Chondrocyte (in vitro differentiated cells): ENCODE measurements at regions not wholly inside any gene's neighbourhood (a gene's known extent, or its start where the extent isn't known, plus 50 kb on each side); places are given as distances from the start of the nearest gene placed in this dataset.

Experiments used
- DNase-seq: peaks from one replicate; pipeline ENCODE4 v3.0.0; 2021; ENCODE audit warnings: mixed read lengths, low spot score
- H3K27ac Mint-ChIP-seq: one replicate; pipeline ENCODE4 v1.8.0; 2021; ENCODE audit warnings: mild to moderate bottlenecking, moderate library complexity, mixed read lengths; ENCODE audit not compliant: unreplicated experiment
- H3K27me3 Mint-ChIP-seq: 2 replicates; pipeline ENCODE4 v1.8.0; 2021; ENCODE audit warnings: low read depth, mixed read lengths
- H3K36me3 Mint-ChIP-seq: 2 replicates; pipeline ENCODE4 v1.8.0; 2021; ENCODE audit warnings: low read depth, mixed read lengths
- H3K4me1 Mint-ChIP-seq: 2 replicates; pipeline ENCODE4 v1.8.0; 2021; ENCODE audit warnings: low read depth, mild to moderate bottlenecking, mixed read lengths
- H3K4me3 Mint-ChIP-seq: one replicate; pipeline ENCODE4 v1.8.0; 2021; ENCODE audit warnings: mild to moderate bottlenecking, moderate library complexity, mixed read lengths; ENCODE audit not compliant: unreplicated experiment
- H3K9me3 Mint-ChIP-seq: 2 replicates; pipeline ENCODE4 v1.8.0; 2021; ENCODE audit warnings: low read depth, mixed read lengths
- CTCF ChIP-seq: fragments of 200-600 bp; sonication (generic); IDR thresholded peaks from 2 replicates; pipeline ENCODE4 v1.5.0; 2021; ENCODE audit warnings: antibody characterized with exemption, mild to moderate bottlenecking, moderate library complexity

- H3K27me3 Mint-ChIP-seq: no peaks in the 10 kb centered on the region
- H3K36me3 Mint-ChIP-seq: no peaks in the 10 kb centered on the region
- no peak overlapping the region for H3K4me3 Mint-ChIP-seq
- no peak overlapping the region for H3K27ac Mint-ChIP-seq
- H3K9me3 Mint-ChIP-seq: no peaks in the 10 kb centered on the region
- DNase-seq: no peak
- peaks cover 78% of the 10 kb centered on the region for H3K4me1 Mint-ChIP-seq
- TF ChIP-seq CTCF: no peak
Measured at GRCh38 chr2:37588316-37588777, 83.1 kb downstream of the CDC42EP3 start.

- Mint-ChIP-seq H3K36me3 (no peaks in the 10 kb centered on the region), H3K9me3 (peaks cover 3% of the 10 kb centered on the region), H3K4me3 (no peak overlapping the region), H3K27ac (peak overlapping the region; percentile 73), H3K4me1 (peaks cover 68% of the 10 kb centered on the region), H3K27me3 (no peaks in the 10 kb centered on the region)
- no peak for TF ChIP-seq CTCF
- DNase-seq: no peak
Measured at GRCh38 chr2:37589298-37589697, 82.1 kb downstream of the CDC42EP3 start.

GRCh38 chr2:37590119-37590571 lies 81.3 kb downstream of the CDC42EP3 start:
- H3K4me1 Mint-ChIP-seq: peaks cover 60% of the 10 kb centered on the region
- H3K4me3 Mint-ChIP-seq: no peak overlapping the region
- H3K36me3 Mint-ChIP-seq: peaks cover 2% of the 10 kb centered on the region
- peaks cover 3% of the 10 kb centered on the region for H3K9me3 Mint-ChIP-seq
- no peaks in the 10 kb centered on the region for H3K27me3 Mint-ChIP-seq
- peak overlapping the region; percentile 73 for H3K27ac Mint-ChIP-seq
- DNase-seq: no peak
- TF ChIP-seq CTCF: no peak
